Astrocyte of the spinal cord (primary cell): ENCODE measurements at regions not wholly inside any gene's neighbourhood (a gene's known extent, or its start where the extent isn't known, plus 50 kb on each side); places are given as distances from the start of the nearest gene placed in this dataset.

Source experiments
- DNase-seq: peaks from one replicate; pipeline ENCODE4 v3.0.0; 2011; ENCODE audit warnings: low read depth, low spot score
- H3K4me3 ChIP-seq: 2 replicates; pipeline ENCODE4 v1.5.1; 2011; ENCODE audit warnings: low read depth, mild to moderate bottlenecking, low read length, moderate library complexity
- in situ Hi-C: cut with HindIII; loops from 2 replicates; pipeline ENCODE4 v1.10.0; 2017; ENCODE audit warnings: low sequenced_read_pairs
- TF ChIP-seq, protein P1 (sequence below): IDR thresholded peaks from 2 replicates; pipeline ENCODE4 v1.5.1; 2012; ENCODE audit warnings: low read depth, mild to moderate bottlenecking, low read length, inconsistent platforms

DNA sequence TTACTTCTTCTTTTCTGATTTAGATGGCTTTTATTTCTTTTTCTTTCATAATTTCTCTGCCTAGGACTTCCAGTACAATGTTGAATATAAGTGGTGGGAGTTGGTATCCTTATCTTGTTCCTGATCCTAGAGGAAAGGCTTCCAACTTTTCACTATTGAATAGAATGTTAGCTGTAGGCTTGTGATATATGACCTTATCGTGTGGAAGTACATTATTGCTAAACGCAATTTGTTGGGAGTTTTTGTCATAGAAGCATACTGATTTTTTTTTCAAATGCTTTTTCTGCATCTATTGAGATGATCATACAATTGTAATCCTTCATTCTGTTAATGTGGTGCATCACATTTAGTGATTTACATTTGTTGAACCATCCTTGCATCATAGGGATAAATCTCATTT, 79.5 kb downstream of the FASLG start:
- in situ Hi-C loops: no loop called here
- H3K4me3 ChIP-seq: no peak overlapping the region
- TF ChIP-seq, protein P1, sequence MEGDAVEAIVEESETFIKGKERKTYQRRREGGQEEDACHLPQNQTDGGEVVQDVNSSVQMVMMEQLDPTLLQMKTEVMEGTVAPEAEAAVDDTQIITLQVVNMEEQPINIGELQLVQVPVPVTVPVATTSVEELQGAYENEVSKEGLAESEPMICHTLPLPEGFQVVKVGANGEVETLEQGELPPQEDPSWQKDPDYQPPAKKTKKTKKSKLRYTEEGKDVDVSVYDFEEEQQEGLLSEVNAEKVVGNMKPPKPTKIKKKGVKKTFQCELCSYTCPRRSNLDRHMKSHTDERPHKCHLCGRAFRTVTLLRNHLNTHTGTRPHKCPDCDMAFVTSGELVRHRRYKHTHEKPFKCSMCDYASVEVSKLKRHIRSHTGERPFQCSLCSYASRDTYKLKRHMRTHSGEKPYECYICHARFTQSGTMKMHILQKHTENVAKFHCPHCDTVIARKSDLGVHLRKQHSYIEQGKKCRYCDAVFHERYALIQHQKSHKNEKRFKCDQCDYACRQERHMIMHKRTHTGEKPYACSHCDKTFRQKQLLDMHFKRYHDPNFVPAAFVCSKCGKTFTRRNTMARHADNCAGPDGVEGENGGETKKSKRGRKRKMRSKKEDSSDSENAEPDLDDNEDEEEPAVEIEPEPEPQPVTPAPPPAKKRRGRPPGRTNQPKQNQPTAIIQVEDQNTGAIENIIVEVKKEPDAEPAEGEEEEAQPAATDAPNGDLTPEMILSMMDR: no peak
- DNase-seq: no peak

DNA sequence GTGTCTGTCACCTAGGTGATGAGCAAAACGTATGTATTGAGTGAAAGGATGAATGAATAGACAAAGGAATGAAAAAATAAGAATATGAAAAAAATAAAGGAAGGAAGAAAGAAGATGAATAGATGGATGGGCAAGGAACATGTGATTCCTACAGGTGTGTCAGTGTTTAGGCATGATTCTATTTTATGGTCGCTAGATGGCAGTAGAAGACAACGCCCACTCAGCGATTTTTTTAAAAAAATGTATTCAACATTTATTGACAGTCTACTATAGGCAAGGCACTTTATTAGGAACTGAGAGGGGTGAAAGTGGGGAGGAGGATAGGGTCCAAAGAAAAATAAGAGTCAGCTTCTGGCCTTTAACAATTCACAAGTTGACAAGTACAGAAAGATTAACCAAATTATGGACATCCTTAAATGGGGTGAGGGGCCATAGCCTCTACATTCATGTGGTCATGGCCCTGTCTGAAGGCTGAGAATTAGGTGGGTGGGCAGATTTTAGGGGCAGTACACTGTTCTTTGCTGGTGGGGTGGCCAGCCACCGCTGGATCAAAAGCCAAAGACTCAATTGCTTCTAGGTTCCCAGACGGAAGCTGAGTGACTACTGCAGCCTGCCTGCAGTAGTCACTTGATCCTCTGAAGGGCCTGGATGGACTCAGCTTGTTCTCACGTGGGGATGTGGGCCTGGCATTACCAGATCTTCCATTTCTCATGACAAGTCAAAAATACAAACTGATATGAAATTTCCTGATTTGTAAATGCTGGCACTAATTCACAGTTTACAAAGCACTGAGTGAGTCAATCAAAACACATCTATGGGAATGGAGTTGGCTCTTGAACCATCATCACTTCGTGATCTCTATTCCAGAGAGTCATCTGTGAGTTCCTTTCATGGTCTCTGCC, 83.9 kb downstream of the FASLG start:
- TF ChIP-seq, protein P1: peak; percentile 65
- in situ Hi-C loops: no loop called here
- DNase-seq: peak; percentile 60
- H3K4me3 ChIP-seq: no peak overlapping the region

DNA sequence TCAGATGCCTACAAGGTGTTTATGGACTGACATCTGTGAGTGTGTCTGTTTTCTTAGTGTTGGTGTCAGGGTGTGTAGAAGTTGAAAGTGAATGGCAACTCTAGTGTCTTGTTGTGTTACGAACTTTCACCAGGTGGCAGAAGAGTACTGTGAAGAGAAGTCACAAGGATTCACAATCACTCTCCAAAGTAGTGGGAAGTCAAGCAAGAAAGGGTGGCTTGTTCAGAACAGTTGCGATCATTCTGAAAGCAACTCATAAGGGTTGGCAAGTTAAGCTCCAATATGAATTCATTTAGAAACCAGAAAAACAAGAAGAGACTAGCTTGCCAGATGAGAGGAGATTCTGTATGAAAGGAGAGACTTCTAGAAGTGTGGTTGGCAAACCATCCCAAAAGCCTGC, 86.1 kb downstream of the FASLG start:
- TF ChIP-seq, protein P1: peak; percentile 65
- no peak overlapping the region for H3K4me3 ChIP-seq
- in situ Hi-C loops: no loop called here
- peak; percentile 90 for DNase-seq

DNA sequence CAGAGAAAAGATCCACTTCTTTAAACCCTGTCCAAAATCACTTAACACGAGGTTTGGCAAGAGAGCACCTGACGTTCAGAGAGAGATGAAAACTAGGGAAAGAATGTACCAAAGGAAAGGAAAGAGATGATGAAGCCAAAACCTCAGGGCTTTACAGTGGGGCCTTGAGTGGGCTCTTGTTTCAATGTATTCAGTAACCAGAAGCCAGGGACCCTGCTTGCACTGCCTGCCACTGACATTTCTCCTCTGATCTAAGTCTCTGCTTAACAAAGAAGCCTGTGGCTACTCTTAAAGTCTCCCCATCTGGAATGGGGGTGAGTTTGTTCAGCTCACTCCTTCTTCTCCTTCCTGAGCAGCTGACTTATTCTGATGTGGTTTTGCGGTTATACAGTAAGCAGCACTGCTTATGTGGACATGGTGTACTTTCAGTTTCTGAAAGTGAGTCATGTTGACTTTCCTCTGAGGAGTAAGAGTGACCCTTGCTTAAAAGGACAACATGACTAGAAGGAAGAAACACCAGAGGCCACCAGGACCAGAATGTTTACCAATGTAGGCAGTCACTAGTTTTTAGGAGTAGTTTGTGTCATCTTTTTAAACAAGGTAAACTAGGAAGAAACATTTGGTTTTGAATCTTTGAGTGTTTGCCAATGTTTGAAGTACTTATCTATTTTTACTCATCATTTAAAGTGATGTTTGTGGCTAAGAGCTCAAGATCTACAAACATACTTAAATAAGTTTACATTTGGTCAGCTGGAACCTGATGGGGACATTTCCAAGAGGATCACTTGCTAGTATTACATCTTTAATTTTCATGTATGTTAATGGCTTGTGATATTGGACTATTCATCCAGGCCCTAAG, 87.4 kb downstream of the FASLG start:
- DNase-seq: peak; percentile 99
- in situ Hi-C loops: no loop called here
- TF ChIP-seq, protein P1: no peak

GRCh38 chr1:172748201-172748600, 89.3 kb downstream of the FASLG start:
- no peak overlapping the region for H3K4me3 ChIP-seq
- no peak for DNase-seq
- TF ChIP-seq, protein P1: no peak
- in situ Hi-C loops: no loop called here

More for the DNA sequence above, 87.4 kb downstream of the FASLG start:
- H3K4me3 ChIP-seq: no peak overlapping the region

GRCh38 chr1:172751683-172752082, 92.8 kb downstream of the FASLG start:
- no peak for DNase-seq
- H3K4me3 ChIP-seq: no peak overlapping the region
- in situ Hi-C loops: no loop called here
- TF ChIP-seq, protein P1: no peak
